Activated CD4-positive, alpha-beta T cell treated with anti-CD3 and anti-CD28 coated beads for 48 hours (primary cell): ENCODE measurements at regions not wholly inside any gene's neighbourhood (a gene's known extent, or its start where the extent isn't known, plus 50 kb on each side); places are given as distances from the start of the nearest gene placed in this dataset.

Experiments used
- DNase-seq: peaks from one replicate; pipeline ENCODE4 v3.0.0-alpha.2; 2020

- DNase-seq: no peak
Observed at GRCh38 chr13:38520041-38520440, 166.8 kb upstream of the FREM2 start.

- no peak for DNase-seq
Observed at GRCh38 chr13:38527140-38527539, 159.7 kb upstream of the FREM2 start.

GRCh38 chr13:38528986-38529385 lies 157.9 kb upstream of the FREM2 start:
- no peak for DNase-seq

- no peak for DNase-seq
Observed at GRCh38 chr13:38530492-38530891, 156.4 kb upstream of the FREM2 start.

GRCh38 chr13:38535261-38535660 lies 151.6 kb upstream of the FREM2 start:
- DNase-seq: no peak

- DNase-seq: no peak
Observed at GRCh38 chr13:38537051-38537450, 149.8 kb upstream of the FREM2 start.

- no peak for DNase-seq
Observed at GRCh38 chr13:38538422-38538821, 148.5 kb upstream of the FREM2 start.

- DNase-seq: no peak
Observed at GRCh38 chr13:38539632-38540031, 147.2 kb upstream of the FREM2 start.

GRCh38 chr13:38542601-38543000 lies 144.3 kb upstream of the FREM2 start:
- no peak for DNase-seq

- DNase-seq: no peak
Observed at GRCh38 chr13:38543561-38543960, 143.3 kb upstream of the FREM2 start.

- DNase-seq: no peak
Observed at GRCh38 chr13:38563739-38564138, 123.1 kb upstream of the FREM2 start.

- no peak for DNase-seq
Observed at GRCh38 chr13:38564256-38565150, 122.4 kb upstream of the FREM2 start.

GRCh38 chr13:38566023-38566422 lies 120.9 kb upstream of the FREM2 start:
- DNase-seq: no peak

GRCh38 chr13:38566519-38566918 lies 120.4 kb upstream of the FREM2 start:
- no peak for DNase-seq

GRCh38 chr13:38570706-38571105 lies 116.2 kb upstream of the FREM2 start:
- DNase-seq: no peak

GRCh38 chr13:38575427-38575826 lies 111.5 kb upstream of the FREM2 start:
- DNase-seq: no peak

GRCh38 chr13:38577048-38577447 lies 109.8 kb upstream of the FREM2 start:
- no peak for DNase-seq

- no peak for DNase-seq
Observed at GRCh38 chr13:38582133-38582532, 104.7 kb upstream of the FREM2 start.

- no peak for DNase-seq
Observed at GRCh38 chr13:38590230-38590629, 96.6 kb upstream of the FREM2 start.

GRCh38 chr13:38590796-38591507 lies 95.9 kb upstream of the FREM2 start:
- DNase-seq: no peak

GRCh38 chr13:38602266-38602665 lies 84.6 kb upstream of the FREM2 start:
- no peak for DNase-seq

GRCh38 chr13:38606699-38607535 lies 80.0 kb upstream of the FREM2 start:
- no peak for DNase-seq

- DNase-seq: no peak
Observed at GRCh38 chr13:38617936-38618335, 68.9 kb upstream of the FREM2 start.
